ENCODE measurements at regions not wholly inside any gene's neighbourhood (a gene's known extent, or its start where the extent isn't known, plus 50 kb on each side); places are given as distances from the start of the nearest gene placed in this dataset.

DNA sequence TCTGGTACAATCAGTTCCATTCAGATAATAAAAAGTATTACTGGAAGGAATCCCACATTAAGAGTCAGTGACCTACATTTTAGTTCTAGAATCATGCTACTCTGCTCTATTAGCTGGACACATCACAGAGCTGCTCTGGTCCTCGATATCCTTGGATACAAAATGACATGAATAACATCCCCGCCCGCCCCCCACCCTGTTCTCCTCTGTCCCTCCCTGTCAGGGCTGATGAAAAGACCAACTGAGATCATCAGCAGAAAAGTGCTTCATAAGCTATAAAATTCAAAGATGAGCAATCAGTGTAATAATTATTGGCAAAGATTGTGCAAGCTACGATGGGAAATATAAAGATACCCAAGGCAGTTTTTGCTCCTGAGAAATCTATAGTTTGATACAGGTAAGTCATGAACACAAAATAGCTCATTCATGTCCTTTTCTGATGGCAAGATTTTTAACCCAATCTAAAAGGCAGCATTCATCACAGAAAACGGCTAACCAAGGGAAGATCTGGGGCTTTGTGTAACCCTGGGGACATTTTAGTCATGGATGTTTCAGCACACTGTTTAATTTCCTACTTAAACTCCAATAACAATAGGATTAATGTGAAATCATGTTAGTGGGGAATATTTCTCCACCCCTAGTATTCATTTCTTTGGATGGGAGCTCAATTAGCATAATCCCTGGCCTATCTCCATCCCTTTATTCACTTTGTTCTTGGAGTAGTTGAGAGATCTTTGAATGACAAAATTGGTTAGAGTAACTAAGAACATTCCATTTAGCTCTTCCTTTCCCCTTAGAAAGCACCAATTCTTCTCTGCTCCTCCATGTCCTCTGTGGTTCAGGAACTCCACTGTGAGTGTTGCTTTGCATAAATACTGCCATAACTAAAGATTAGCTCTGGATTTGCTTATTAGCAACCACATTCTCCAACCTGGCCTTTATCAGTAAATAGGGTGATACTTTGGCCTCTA lies 459.4 kb upstream of the GRIA1 start:
- DNase-seq: no peak

DNA sequence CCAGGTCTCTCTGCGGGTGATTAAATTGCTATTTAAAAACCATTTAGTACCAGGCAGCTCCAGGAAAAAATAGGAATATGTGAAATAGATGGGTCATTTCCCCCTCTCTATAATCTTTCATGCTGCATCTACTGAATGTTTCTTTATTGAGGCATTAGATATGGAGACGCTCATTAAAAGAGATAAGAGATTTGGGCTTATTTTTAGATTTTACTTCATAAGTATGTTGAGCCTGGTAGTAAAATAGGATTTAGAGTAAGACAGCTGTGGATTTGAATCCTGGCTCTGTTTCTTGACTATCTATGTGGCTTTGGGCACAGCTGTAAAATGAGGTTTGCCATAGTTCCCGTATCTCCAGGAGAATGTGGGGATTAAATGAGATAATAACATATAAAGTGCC lies 451.0 kb upstream of the GRIA1 start:
- no peak for DNase-seq

DNA sequence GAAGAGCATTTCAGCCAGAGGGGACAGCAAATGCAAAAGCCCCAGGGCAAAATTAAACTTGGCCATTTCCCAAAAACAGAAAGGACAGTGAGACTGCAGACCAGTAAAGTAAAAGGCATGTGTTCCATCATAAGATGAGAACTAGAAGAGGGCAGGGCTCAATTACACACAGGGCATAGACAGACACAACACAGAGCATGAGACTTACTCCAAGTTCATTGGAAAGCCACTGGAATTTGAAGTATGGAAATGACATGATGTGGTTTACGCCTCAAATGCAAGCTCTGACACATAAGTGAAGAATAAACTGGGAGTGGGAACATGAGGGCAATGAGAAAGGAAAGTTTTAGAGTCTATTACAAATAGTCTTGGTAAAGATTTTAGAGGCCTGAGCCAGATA lies 446.6 kb upstream of the GRIA1 start:
- no peak for DNase-seq

DNA sequence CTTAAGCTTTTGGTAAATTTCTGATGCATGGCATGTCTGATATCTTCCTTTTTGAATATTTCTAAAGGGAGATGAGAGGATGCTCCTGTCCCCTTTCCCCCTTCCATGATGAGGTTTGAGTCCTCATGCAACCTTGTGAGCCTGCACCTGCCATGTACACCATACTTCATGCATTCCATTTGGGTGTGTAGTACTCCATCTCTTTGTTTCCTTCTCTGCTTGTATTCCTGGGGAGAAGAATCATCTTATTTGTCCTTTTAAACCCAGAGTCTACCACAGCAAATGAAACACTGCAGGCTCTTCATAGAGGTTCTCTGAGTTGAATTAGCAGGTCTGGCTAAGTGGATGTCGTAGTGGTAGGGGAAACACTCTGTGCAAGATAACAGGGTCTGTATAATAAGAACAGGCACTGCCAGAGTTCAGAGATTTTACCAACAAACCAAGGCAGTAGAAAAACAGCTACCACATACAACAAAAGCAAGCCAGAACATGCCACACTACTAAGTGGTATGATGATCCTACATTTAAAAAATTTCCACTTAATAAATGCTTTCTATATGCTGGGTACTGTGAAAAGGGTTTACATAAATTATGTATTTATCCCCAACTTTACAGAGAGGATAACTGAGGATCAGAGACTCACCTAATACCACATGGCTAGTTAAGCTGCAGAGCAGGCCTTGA lies 439.8 kb upstream of the GRIA1 start:
- no peak for DNase-seq

DNA sequence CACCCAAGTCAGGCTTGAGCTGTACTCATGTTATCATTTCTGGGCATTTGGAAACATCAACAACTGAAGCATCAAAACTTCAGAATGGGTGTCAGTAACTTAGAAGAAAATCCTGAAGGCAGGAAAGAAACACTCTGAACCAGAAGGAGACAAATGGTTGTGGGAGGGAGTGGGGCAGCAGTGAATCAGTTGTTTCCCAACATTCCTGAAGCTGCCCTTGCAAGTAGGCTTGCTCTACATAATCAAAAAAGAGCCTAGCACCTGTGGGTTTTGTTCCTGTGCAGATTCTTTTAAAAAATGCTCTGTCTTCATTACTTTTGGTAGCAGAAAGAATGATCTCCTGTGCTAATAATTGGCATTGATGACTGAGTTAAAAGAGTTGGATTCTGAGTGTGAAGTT lies 424.2 kb upstream of the GRIA1 start:
- DNase-seq: no peak

DNA sequence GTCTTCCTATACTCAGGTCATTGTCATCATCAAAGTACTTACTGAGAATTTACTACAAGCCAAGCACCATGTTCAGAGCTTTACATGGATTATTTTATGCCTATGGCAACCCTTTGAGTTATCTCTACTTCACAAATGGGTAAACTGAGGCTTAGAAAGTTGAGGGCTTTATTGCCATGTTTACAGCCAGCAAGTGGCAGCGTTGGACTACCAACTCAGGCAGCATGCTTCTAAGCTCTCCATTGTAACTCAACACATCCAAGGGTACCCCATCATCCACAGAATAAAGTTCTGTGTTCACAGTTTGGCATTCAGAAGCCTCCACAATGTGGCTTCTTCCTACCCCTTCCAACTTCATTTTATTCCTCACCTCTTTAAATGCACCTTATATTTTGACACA lies 422.6 kb upstream of the GRIA1 start:
- DNase-seq: no peak

DNA sequence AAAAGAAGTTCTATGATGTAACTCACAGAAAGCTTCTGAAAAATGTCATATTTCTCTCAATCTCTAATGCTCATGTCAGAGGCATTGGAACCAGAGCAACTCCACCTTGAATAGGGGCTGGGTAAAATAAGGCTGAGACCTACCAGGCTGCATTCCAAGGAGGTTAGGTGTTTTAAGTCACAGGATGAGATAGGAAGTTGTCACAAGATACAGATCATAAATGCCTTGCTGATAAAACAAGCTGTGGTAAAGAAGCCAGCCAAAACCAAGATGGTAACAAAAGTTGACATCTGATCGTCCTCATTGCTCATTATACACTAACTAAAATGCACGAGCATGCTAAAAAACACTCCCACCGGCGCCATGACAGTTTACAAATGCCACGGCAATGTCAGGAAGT lies 411.1 kb upstream of the GRIA1 start:
- no peak for DNase-seq

DNA sequence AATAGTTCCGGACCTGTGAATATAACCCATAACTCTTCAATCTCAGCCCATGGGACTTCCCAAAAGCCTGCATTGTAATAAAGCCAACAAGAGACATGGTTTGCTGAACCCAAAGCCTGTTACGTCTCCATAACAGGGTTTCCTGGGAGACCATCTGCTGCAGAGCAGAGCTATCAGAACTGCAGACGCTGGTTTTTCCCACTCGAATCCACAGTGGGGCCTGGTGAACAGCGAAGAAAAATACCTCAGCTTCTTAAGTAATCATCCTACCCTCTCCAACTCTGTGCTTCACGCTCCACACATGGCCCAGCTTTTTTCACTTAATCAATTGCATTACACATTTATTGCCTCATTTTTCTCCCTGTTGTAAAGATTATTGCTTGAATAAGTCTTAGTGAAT lies 409.5 kb upstream of the GRIA1 start:
- no peak for DNase-seq

DNA sequence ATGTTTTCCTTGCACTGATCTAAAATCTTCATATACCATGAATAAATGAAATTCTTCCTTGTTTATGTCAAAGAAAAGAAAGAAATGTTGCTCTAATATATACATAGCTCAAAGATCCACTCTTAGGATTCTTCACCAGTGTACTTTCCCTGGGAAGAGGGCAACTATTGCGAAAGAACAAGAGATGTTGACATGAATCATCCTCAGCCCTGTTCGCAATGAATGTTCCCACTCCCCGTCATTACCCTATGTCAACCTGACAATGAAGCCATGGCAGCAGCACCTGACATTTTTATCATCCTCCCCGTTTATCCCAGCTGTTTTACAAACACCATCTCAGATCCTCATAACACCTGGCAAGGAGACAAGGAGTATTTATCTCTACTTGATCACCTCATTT lies 409.1 kb upstream of the GRIA1 start:
- no peak for DNase-seq

DNA sequence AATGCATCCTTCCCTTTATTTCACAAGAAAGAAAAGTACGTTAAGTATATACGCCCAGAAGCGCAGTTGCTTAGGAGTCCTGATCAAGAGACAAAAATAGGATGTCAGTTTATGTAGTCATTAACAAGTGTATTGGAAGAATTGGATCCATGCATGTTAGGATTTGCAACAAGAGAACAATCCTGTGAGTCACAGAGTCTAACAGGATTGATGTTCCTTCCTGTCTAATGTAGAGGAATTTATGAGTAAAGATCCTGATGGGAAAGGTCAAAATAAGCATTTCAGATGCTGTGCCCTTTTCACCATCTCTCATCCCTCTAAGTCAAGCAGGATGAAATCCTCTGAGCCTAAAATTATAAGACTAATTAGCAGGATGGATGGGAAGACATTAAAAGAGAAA lies 406.0 kb upstream of the GRIA1 start:
- no peak for DNase-seq

DNA sequence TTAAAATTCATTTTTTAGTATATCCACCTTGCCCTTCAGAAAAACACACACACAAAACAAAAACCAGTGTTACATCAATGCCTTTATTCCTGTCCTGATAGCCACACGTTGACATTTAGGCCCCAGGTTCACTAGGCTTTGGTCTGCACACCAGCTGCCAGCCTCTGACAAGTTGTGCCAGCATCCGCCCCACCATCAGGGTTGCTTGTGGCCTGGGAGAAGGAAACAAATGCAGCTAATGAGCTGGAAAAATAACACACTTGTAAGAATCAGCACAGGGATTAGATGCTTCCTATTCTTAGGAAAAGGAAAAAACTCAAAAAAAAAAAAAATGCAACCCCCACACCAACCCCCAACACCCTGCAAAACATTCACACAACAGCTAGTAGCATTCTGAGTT lies 404.0 kb upstream of the GRIA1 start:
- DNase-seq: no peak

DNA sequence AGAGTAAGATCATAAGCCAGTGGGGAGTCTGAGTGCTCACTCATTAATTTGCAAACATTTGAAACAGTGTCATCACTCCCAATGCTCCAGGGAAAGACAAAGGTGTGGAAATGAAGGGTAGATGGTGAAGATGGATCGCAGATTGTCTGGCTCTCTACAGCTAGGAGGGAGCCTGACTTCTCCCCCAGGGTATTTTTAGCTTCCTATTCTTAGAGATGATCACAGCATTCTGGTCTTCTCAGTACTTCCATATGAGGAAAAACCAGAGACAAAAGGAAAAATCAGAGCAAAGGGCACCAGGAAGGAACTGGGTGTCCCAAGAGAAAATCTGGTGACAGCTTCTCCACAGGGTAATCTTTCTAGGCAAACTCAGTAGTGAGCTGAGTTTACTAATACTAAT lies 401.9 kb upstream of the GRIA1 start:
- DNase-seq: no peak

DNA sequence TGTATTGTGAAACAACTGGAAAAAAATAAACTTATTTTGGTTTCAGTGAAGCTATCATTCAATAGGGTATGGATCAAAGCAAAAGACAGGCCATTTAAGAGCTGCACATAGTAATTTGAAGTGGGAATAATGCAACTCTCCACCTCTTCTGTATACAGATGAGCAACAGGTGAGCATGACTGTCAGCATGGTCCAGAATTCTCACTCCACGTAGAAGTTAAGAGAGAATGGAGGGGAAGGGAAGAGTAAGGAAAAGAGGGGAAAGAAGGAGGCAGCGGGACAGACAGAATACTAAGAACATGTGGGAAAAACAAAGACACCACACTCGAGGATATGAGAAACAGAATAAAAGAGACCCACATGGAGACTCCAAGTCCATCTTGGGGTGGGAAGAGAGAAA lies 396.1 kb upstream of the GRIA1 start:
- DNase-seq: no peak

DNA sequence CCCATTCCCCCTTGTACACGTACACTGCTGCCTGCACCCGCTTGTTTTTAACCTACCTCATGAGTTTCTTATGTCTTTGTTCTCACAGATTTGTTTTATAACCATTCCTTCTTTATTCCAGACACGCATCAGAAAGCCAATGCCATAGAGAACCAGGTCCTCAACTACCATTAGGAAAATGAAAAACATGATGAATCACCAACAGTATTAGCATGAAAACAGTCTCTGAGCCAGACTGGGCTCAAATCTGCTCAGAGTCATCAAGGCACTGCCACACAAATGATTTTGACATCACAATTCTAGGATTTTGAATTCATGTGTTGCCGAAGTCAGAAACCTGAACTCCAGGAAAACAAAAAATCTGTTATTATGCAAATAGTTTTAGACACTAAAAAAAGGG lies 394.1 kb upstream of the GRIA1 start:
- no peak for DNase-seq

DNA sequence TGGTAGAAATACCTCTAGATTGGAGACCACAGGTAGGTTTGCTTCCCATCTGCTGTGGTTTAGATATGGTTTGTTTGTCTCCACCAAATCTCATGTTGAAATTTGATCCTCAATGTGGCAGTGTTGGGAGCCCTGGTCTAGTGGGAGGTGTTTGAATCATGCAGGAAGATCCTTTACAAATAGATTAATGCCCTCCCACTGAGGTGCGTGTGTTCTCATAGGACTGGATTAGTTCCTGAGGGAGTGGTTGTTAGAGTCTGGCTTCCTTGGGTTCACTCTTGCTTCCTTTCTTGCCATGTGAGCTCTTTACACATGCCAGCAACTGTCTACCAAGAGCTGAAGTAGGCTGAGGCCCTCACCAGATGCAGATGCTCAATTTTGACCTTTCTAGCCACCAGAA lies 391.1 kb upstream of the GRIA1 start:
- no peak for DNase-seq

DNA sequence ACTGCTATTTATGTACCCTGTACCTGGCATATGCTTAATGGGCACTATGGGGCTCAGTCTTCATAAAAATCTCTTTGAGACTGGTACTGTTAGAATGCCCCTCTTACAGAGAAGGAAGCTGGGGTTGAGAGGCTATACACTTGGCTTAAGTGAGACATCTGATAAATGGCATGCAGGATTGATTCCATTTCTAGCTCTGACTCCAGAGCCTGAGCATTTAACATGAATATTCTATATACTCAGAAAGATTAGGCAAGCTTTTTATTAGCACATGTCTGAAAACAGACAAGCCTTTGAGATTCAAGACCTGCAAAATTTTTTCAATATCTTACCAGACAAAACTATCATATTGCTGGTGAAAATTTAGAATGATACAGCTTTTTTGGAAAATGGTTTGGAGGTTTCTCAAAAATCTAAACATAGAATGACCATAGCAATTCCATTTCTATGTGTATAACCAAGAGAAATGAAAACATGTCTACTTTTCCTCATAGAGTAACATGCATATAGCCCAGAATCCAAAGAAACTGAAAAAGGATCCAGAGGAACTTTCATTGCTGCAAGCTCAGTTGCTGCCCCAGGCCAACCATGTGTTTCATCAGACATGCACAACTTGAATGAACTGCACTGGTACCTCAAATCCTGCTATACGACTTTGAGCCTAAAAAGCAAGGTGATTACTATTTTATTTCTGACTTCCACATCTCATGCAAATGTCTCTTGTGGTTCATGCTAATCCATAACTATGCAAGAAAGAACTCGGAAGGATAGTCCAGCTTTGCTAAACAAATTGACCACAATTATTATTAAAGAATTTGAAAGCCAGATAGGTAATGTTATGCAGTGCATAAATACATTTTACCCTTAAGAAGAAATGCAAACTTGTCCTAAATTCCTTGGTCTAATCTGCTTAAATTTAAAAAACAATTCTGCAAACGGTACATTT lies 389.0 kb upstream of the GRIA1 start:
- no peak for DNase-seq

DNA sequence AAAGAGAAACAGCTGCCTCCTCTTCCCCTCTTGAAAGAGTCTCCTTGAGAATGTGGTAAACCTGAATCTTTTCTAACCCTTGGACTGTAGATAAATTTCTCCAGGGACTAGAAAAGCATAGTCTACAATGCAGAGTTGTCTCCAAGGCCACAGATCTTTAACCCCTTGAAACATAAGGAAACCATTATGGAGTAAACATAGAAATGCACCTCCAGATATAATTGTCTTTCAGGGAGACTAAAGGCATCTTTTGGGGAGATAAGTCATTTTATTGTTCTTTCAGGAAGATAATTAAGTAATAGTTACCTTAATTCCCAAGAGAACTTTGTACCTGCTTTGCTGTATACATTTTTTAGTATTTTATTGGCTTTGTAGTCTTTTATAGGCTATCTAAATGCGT lies 373.6 kb upstream of the GRIA1 start:
- DNase-seq: no peak

DNA sequence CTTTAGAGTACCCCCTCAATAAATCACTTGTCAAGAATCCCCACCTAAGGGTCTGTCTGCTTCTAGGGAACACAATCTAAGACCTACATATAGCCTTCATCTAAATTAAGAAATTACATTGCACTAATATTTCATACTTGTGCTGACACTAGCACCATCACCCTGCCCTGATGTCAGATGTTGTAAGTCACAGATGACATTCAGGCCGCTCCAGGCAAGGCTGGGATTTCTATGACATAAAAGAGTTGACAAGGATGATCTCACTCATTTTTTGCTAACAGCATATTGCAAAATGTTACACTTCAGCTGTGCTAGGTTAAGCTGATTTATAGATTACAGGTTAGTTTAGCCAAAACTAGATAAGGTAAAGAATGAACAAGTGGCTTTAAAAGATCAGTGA lies 372.5 kb upstream of the GRIA1 start:
- DNase-seq: no peak

DNA sequence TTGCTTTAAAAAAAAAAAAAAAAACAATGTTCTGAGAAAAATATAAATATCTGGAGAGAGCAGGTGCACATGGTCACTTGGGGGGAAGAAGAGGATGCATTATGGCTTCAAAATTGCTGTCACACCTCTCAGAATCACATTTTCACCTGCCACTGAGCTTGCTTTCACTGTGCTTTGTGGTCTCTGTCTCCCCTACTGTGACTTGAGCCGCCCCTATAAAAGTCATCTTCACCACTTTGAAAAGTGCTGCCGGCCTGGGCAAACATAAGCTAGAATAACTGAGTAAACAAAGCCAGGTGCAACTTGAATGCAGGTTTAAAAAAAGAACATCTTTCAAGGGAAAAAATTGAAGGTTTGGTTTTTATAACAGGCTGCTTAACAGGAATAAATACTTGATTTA lies 368.1 kb upstream of the GRIA1 start:
- no peak for DNase-seq

DNA sequence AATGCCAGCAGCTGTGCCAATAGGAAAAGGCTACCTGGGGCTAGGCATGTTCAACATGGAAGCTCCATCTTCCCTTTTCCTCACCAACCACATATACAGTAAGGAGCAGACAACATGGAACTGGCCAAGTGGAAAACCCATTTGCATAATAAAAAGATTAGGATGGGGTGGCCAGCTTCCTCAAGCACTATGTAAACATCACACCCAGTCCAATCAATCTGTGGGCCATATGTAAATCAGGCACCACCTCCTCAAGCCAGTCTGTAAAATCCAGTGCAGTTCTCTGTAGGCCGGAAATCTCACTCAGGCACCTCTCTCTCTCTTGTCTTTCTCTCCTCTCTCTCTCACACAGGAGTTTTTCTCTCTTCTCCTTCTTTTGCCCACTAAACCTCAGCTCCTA lies 360.2 kb upstream of the GRIA1 start:
- DNase-seq: no peak

DNA sequence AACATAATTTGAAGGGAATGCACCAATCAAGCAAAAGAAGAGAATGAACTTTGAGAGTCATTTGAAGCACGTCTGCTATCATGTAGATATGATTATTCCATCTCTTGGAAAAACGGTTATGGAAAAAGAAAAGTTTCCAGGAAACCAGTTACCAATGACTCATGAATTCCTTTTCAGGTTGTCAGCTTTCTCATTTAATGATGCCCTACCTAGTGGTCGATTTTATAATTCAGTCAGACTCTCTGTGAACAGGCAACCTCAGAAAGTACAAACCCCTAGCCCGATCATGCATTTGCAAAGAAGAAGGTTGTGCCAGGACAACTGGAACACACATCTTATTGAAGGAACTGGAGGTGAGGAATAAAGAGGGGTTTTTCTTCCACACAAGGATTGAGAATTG lies 355.1 kb upstream of the GRIA1 start:
- no peak for DNase-seq

DNA sequence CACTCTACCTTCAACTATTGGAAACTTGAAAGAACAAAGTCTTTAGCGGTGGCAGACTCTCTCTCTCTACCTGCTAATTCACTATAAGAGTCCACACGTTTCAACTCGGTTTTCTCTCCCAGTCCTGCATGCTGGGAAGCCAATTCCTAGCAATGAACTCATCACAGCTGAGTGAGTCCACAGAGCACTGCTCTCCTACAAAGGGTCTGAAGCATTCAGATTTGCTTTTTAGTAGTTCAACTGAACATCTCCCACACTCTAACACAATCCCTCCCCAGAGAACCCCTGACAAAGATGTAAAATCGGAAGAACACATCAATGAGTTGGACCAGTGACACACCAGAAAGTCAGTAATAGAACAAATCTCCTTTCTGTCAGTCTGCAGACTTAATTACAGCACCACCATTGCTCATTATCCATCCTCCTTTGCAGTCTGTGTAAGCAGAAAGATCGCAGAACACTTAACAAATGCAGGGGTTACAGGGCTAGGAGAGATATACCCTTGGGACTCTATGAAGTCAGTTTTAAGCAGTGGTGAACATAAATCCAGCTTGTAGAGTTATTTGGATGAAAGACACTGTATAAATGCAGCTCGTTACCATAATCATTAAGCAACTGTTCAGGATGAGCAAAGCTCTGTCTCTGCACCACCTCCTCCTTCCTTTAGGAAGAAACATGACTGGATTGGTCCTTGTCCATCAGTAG lies 353.4 kb upstream of the GRIA1 start:
- no peak for DNase-seq

Measured in activated gamma-delta T cell (primary cell).